Body of pancreas (tissue), 4 donors: ENCODE measurements at regions not wholly inside any gene's neighbourhood (a gene's known extent, or its start where the extent isn't known, plus 50 kb on each side); places are given as distances from the start of the nearest gene placed in this dataset.

Experiments used
- POLR2A ChIP-seq, 3 donors: fragments of 450-650 bp; IDR thresholded peaks; one replicate each; pipeline ENCODE4 v1.6.1; 2016; ENCODE audit warnings: antibody characterized with exemption in 3 of 3, mild to moderate bottlenecking in 2 of 3
- TF ChIP-seq, protein P1 (sequence below), 7 experiments: fragments of 450-650 bp in 4 of 7; fragments of 200-600 bp in 3 of 7; sonication (generic) in 3 of 7; IDR thresholded peaks; one replicate each; pipeline ENCODE4 v1.5.1; 2016 to 2019; ENCODE audit warnings: antibody characterized with exemption in 7 of 7

GRCh38 chr5:93221773-93222172, 359.2 kb downstream of the NR2F1-AS1 start:
- TF ChIP-seq, protein P1, sequence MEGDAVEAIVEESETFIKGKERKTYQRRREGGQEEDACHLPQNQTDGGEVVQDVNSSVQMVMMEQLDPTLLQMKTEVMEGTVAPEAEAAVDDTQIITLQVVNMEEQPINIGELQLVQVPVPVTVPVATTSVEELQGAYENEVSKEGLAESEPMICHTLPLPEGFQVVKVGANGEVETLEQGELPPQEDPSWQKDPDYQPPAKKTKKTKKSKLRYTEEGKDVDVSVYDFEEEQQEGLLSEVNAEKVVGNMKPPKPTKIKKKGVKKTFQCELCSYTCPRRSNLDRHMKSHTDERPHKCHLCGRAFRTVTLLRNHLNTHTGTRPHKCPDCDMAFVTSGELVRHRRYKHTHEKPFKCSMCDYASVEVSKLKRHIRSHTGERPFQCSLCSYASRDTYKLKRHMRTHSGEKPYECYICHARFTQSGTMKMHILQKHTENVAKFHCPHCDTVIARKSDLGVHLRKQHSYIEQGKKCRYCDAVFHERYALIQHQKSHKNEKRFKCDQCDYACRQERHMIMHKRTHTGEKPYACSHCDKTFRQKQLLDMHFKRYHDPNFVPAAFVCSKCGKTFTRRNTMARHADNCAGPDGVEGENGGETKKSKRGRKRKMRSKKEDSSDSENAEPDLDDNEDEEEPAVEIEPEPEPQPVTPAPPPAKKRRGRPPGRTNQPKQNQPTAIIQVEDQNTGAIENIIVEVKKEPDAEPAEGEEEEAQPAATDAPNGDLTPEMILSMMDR (IDR thresholded peaks at IDR 0.05) = no peak
- TF ChIP-seq POLR2A (IDR thresholded peaks at IDR 0.05) = no peak
